Cardiac septum (tissue), 1 donor: ENCODE measurements at regions not wholly inside any gene's neighbourhood (a gene's known extent, or its start where the extent isn't known, plus 50 kb on each side); places are given as distances from the start of the nearest gene placed in this dataset.

ENCODE experiments used
- DNase-seq: peaks from one replicate; pipeline ENCODE4 v3.0.0-alpha.2; 2020; ENCODE audit warnings: low spot score
- intact Hi-C: fragments of 100-400 bp; cut with DNase I; formaldehyde crosslinking; loops from one replicate; pipeline ENCODE4 v1.14.0; 2022
- donor health status: DM: no; HTN: no; CAD: no.

- intact Hi-C loops: no loop called here
- no peak for DNase-seq
These were observed 149.4 kb upstream of the B3GAT2 start for GRCh38 chr6:71106276-71106675.

GRCh38 chr6:71107911-71108420, 151.1 kb upstream of the B3GAT2 start:
- DNase-seq: no peak
- intact Hi-C loops: no loop called here

GRCh38 chr6:71114544-71114943, 157.7 kb upstream of the B3GAT2 start:
- intact Hi-C loops: no loop called here
- no peak for DNase-seq

- DNase-seq: no peak
- intact Hi-C loops: no loop called here
These were observed 158.1 kb upstream of the B3GAT2 start for GRCh38 chr6:71114986-71115385.

- DNase-seq: no peak
- intact Hi-C loops: no loop called here
These were observed 162.7 kb upstream of the B3GAT2 start for GRCh38 chr6:71119560-71119959.

GRCh38 chr6:71123051-71123450, 165.6 kb upstream of the OGFRL1 start:
- no peak for DNase-seq
- intact Hi-C loops: no loop called here

GRCh38 chr6:71124340-71124739, 164.3 kb upstream of the OGFRL1 start:
- DNase-seq: no peak
- intact Hi-C loops: no loop called here

GRCh38 chr6:71125216-71125615, 163.4 kb upstream of the OGFRL1 start:
- DNase-seq: no peak
- intact Hi-C loops: no loop called here

- DNase-seq: no peak
- intact Hi-C loops: no loop called here
These were observed 162.1 kb upstream of the OGFRL1 start for GRCh38 chr6:71126506-71126905.

- no peak for DNase-seq
- intact Hi-C loops: no loop called here
These were observed 161.2 kb upstream of the OGFRL1 start for GRCh38 chr6:71127374-71127773.

GRCh38 chr6:71130277-71130676, 158.3 kb upstream of the OGFRL1 start:
- intact Hi-C loops: no loop called here
- DNase-seq: no peak

- no peak for DNase-seq
- intact Hi-C loops: no loop called here
These were observed 153.5 kb upstream of the OGFRL1 start for GRCh38 chr6:71134929-71135642.

GRCh38 chr6:71137973-71138372, 150.6 kb upstream of the OGFRL1 start:
- DNase-seq: no peak
- intact Hi-C loops: no loop called here

- DNase-seq: no peak
- intact Hi-C loops: no loop called here
These were observed 150.2 kb upstream of the OGFRL1 start for GRCh38 chr6:71138376-71138775.

GRCh38 chr6:71139249-71139648, 149.4 kb upstream of the OGFRL1 start:
- no peak for DNase-seq
- intact Hi-C loops: no loop called here

GRCh38 chr6:71153755-71154325, 134.8 kb upstream of the OGFRL1 start:
- no peak for DNase-seq
- intact Hi-C loops: no loop called here

GRCh38 chr6:71157345-71157744, 131.3 kb upstream of the OGFRL1 start:
- no peak for DNase-seq
- intact Hi-C loops: no loop called here

GRCh38 chr6:71164890-71165289, 123.7 kb upstream of the OGFRL1 start:
- intact Hi-C loops: no loop called here
- DNase-seq: no peak

GRCh38 chr6:71168233-71168765, 120.3 kb upstream of the OGFRL1 start:
- no peak for DNase-seq
- intact Hi-C loops: no loop called here

GRCh38 chr6:71171497-71172070, 117.0 kb upstream of the OGFRL1 start:
- no peak for DNase-seq
- intact Hi-C loops: no loop called here
